ENCODE measurements at regions not wholly inside any gene's neighbourhood (a gene's known extent, or its start where the extent isn't known, plus 50 kb on each side); places are given as distances from the start of the nearest gene placed in this dataset.

- DNase-seq (ENCODE audit: low spot score), result no peak
- TF ChIP-seq CTCF (IDR thresholded peaks at IDR 0.05), result no peak
- H3K4me3 ChIP-seq, result no peak overlapping the region
- H3K9me3 ChIP-seq, result no peaks in the 10 kb centered on the region
- H3K27me3 ChIP-seq, result no peaks in the 10 kb centered on the region
- no peaks in the 10 kb centered on the region for H3K36me3 ChIP-seq
- no peaks in the 10 kb centered on the region for H3K4me1 ChIP-seq
- no peak overlapping the region for H3K27ac ChIP-seq
Measured at GRCh38 chr4:55732864-55733263, 86.7 kb upstream of the EXOC1L start.

- Histone ChIP-seq H3K27me3 (no peaks in the 10 kb centered on the region), H3K36me3 (no peaks in the 10 kb centered on the region), H3K4me1 (no peaks in the 10 kb centered on the region), H3K9me3 (no peaks in the 10 kb centered on the region), H3K4me3 (no peak overlapping the region), H3K27ac (no peak overlapping the region)
- no peak for TF ChIP-seq CTCF (IDR thresholded peaks at IDR 0.05)
- DNase-seq (ENCODE audit: low spot score), result peak; percentile 65
Measured at GRCh38 chr4:55733932-55734331, 85.7 kb upstream of the EXOC1L start.

- no peaks in the 10 kb centered on the region for H3K27me3 ChIP-seq
- TF ChIP-seq CTCF (IDR thresholded peaks at IDR 0.05), result peak in 1 of 2 donors; percentile 45
- no peak for DNase-seq (ENCODE audit: low spot score)
- no peak overlapping the region for H3K27ac ChIP-seq
- no peak overlapping the region for H3K4me3 ChIP-seq
- no peaks in the 10 kb centered on the region for H3K4me1 ChIP-seq
- H3K36me3 ChIP-seq, result no peaks in the 10 kb centered on the region
- H3K9me3 ChIP-seq, result no peaks in the 10 kb centered on the region
Measured at GRCh38 chr4:55736605-55737183, 82.9 kb upstream of the EXOC1L start.

- H3K9me3 ChIP-seq, result no peaks in the 10 kb centered on the region
- H3K27me3 ChIP-seq, result no peaks in the 10 kb centered on the region
- DNase-seq (ENCODE audit: low spot score), result no peak
- no peak overlapping the region for H3K4me3 ChIP-seq
- no peaks in the 10 kb centered on the region for H3K4me1 ChIP-seq
- no peak for TF ChIP-seq CTCF (IDR thresholded peaks at IDR 0.05)
- no peak overlapping the region for H3K27ac ChIP-seq
- no peaks in the 10 kb centered on the region for H3K36me3 ChIP-seq
Measured at GRCh38 chr4:55742655-55743202, 76.9 kb upstream of the EXOC1L start.

- TF ChIP-seq CTCF (IDR thresholded peaks at IDR 0.05), result no peak
- Histone ChIP-seq H3K36me3 (no peaks in the 10 kb centered on the region), H3K27me3 (no peaks in the 10 kb centered on the region), H3K9me3 (no peaks in the 10 kb centered on the region), H3K4me3 (no peak overlapping the region), H3K4me1 (no peaks in the 10 kb centered on the region), H3K27ac (no peak overlapping the region)
- DNase-seq (ENCODE audit: low spot score), result no peak
Measured at GRCh38 chr4:55744369-55744768, 75.2 kb upstream of the EXOC1L start.

- TF ChIP-seq CTCF (IDR thresholded peaks at IDR 0.05), result no peak
- Histone ChIP-seq H3K36me3 (no peaks in the 10 kb centered on the region), H3K4me1 (no peaks in the 10 kb centered on the region), H3K9me3 (no peaks in the 10 kb centered on the region), H3K4me3 (no peak overlapping the region), H3K27me3 (no peaks in the 10 kb centered on the region), H3K27ac (no peak overlapping the region)
- DNase-seq (ENCODE audit: low spot score), result no peak
Measured at GRCh38 chr4:55745014-55745413, 74.6 kb upstream of the EXOC1L start.

Data from right atrium auricular region (tissue), 2 donors.